HEK293 (cell line): ENCODE measurements at regions not wholly inside any gene's neighbourhood (a gene's known extent, or its start where the extent isn't known, plus 50 kb on each side); places are given as distances from the start of the nearest gene placed in this dataset.
A peak's percentile ranks its signal among the peaks of the same experiment; 100 is the strongest.

Experiments
- CTCF ChIA-PET: fragments of 350-600 bp; formaldehyde crosslinking; extraction: SDS; loops from one replicate; lab custom pipeline; 2021; ENCODE audit warnings: antibody characterized with exemption; lab: Yijun Ruan, JAX
- POLR2A ChIA-PET: fragments of 300-600 bp; formaldehyde crosslinking; extraction: SDS; loops from one replicate; lab custom pipeline; 2020; ENCODE audit warnings: antibody characterized with exemption, inconsistent platforms; lab: Yijun Ruan, JAX
- H3K27ac ChIP-seq: fragments of 200-500 bp; sonication (Bioruptor generic); 2 replicates; pipeline ENCODE4 v1.5.1; 2014; ENCODE audit warnings: low read depth, low read length, control low read depth, inconsistent platforms; ENCODE audit errors: extremely low read depth
- H3K36me3 ChIP-seq, 2 experiments: fragments of 200-500 bp in 1 of 2; sonication (Bioruptor generic) in 1 of 2; 1 replicate in 1 of 2; 2 replicates in 1 of 2; pipeline ENCODE4 v1.5.1; 2014 to 2017; ENCODE audit warnings: inconsistent platforms in 2 of 2, low read length in 2 of 2; ENCODE audit not compliant: control insufficient read depth in 2 of 2, insufficient read depth in 1 of 2
- H3K4me1 ChIP-seq: fragments of 200-500 bp; sonication (Bioruptor generic); 2 replicates; pipeline ENCODE4 v1.5.1; 2014; ENCODE audit warnings: mild to moderate bottlenecking, low read length, inconsistent platforms; ENCODE audit not compliant: control insufficient read depth, insufficient read depth
- H3K4me3 ChIP-seq: 2 replicates; pipeline ENCODE4 v1.5.1; 2011; ENCODE audit warnings: low read depth, mild to moderate bottlenecking, control low read depth, low read length, moderate library complexity
- H3K9me3 ChIP-seq: fragments of 200-500 bp; sonication (Bioruptor generic); 2 replicates; pipeline ENCODE4 v1.5.1; 2014; ENCODE audit warnings: low read depth, low read length, inconsistent platforms; ENCODE audit not compliant: control insufficient read depth, insufficient read depth
- GLI2 ChIP-seq: fragments of 450-650 bp; formaldehyde crosslinking; IDR thresholded peaks from 2 replicates; pipeline ENCODE4; 2017; ENCODE audit warnings: missing biosample characterization, missing genetic modification characterization, low read depth, borderline replicate concordance
- PRDM6 ChIP-seq: fragments of 450-650 bp; formaldehyde crosslinking; IDR thresholded peaks from 2 replicates; pipeline ENCODE4 v1.5.1; 2017; ENCODE audit warnings: missing biosample characterization, missing genetic modification characterization
- SETDB1 ChIP-seq: IDR thresholded peaks from one replicate; pipeline ENCODE4 v1.6.1; 2017; ENCODE audit warnings: mild to moderate bottlenecking, low read length, moderate library complexity, mixed read lengths; ENCODE audit not compliant: insufficient read length
- SP7 ChIP-seq: fragments of 450-650 bp; formaldehyde crosslinking; IDR thresholded peaks from 2 replicates; pipeline ENCODE4 v1.5.1; 2016; ENCODE audit warnings: missing biosample characterization, missing genetic modification characterization
- ZBTB11 ChIP-seq: fragments of 450-650 bp; formaldehyde crosslinking; conservative IDR thresholded peaks from 2 replicates; pipeline ENCODE4 v1.5.1; 2016; ENCODE audit warnings: low read depth, missing biosample characterization, missing genetic modification characterization
- ZBTB48 ChIP-seq: fragments of 450-650 bp; formaldehyde crosslinking; IDR thresholded peaks from 2 replicates; pipeline ENCODE4 v1.5.1; 2016; ENCODE audit warnings: missing biosample characterization, missing genetic modification characterization
- ZIC2 ChIP-seq: fragments of 450-650 bp; formaldehyde crosslinking; IDR thresholded peaks from 2 replicates; pipeline ENCODE4 v1.5.1; 2016; ENCODE audit warnings: missing biosample characterization, missing genetic modification characterization
- ZNF121 ChIP-seq: fragments of 450-650 bp; formaldehyde crosslinking; IDR thresholded peaks from 2 replicates; pipeline ENCODE4 v1.5.1; 2016; ENCODE audit warnings: missing biosample characterization, missing genetic modification characterization
- ZNF214 ChIP-seq: fragments of 450-650 bp; formaldehyde crosslinking; IDR thresholded peaks from 2 replicates; pipeline ENCODE4 v1.5.1; 2017; ENCODE audit warnings: missing biosample characterization, mild to moderate bottlenecking, missing genetic modification characterization, borderline replicate concordance
- ZNF23 ChIP-seq: fragments of 450-650 bp; formaldehyde crosslinking; IDR thresholded peaks from 2 replicates; pipeline ENCODE4 v1.5.1; 2016; ENCODE audit warnings: missing biosample characterization, missing genetic modification characterization, borderline replicate concordance
- ZNF24 ChIP-seq: fragments of 450-650 bp; formaldehyde crosslinking; IDR thresholded peaks from 2 replicates; pipeline ENCODE4 v1.5.1; 2016; ENCODE audit warnings: missing biosample characterization, missing genetic modification characterization
- ZNF266 ChIP-seq: fragments of 450-650 bp; formaldehyde crosslinking; IDR thresholded peaks from 2 replicates; pipeline ENCODE4 v1.5.1; 2016; ENCODE audit warnings: missing biosample characterization, missing genetic modification characterization, low read depth
- ZNF292 ChIP-seq: fragments of 450-650 bp; formaldehyde crosslinking; IDR thresholded peaks from 2 replicates; pipeline ENCODE4 v1.5.1; 2016; ENCODE audit warnings: low read depth, missing biosample characterization, missing genetic modification characterization, borderline replicate concordance
- ZNF366 ChIP-seq: fragments of 450-650 bp; formaldehyde crosslinking; conservative IDR thresholded peaks from 2 replicates; pipeline ENCODE4 v1.5.1; 2016; ENCODE audit warnings: missing biosample characterization, missing genetic modification characterization
- ZNF416 ChIP-seq: fragments of 450-650 bp; formaldehyde crosslinking; IDR thresholded peaks from 2 replicates; pipeline ENCODE4 v1.5.1; 2016; ENCODE audit warnings: missing biosample characterization, missing genetic modification characterization
- ZNF514 ChIP-seq: fragments of 450-650 bp; formaldehyde crosslinking; IDR thresholded peaks from 2 replicates; pipeline ENCODE4 v1.5.1; 2016; ENCODE audit warnings: missing biosample characterization, missing genetic modification characterization
- ZNF521 ChIP-seq: fragments of 450-650 bp; formaldehyde crosslinking; IDR thresholded peaks from 2 replicates; pipeline ENCODE4 v1.5.1; 2017; ENCODE audit warnings: missing biosample characterization, mild to moderate bottlenecking, missing genetic modification characterization
- ZNF560 ChIP-seq: fragments of 450-650 bp; formaldehyde crosslinking; IDR thresholded peaks from 2 replicates; pipeline ENCODE4 v1.5.1; 2017; ENCODE audit warnings: missing biosample characterization, missing genetic modification characterization, borderline replicate concordance
- ZNF580 ChIP-seq: fragments of 450-650 bp; formaldehyde crosslinking; IDR thresholded peaks from 2 replicates; pipeline ENCODE4 v1.5.1; 2016; ENCODE audit warnings: missing biosample characterization, missing genetic modification characterization
- ZNF621 ChIP-seq: fragments of 450-650 bp; formaldehyde crosslinking; IDR thresholded peaks from 2 replicates; pipeline ENCODE4 v1.5.1; 2017; ENCODE audit warnings: missing biosample characterization, missing genetic modification characterization

- no peak for TF ChIP-seq ZNF121
- TF ChIP-seq ZNF266 (tag by site-specific recombination): no peak
Measured at GRCh38 chr15:66927201-66928077, 138.0 kb upstream of the SMAD3 start (continued).

GRCh38 chr15:66928101-66928500 lies 137.3 kb upstream of the SMAD3 start:
- CTCF ChIA-PET: interaction anchor here (0.6 to 1.3 kb wide), 8 partner anchors 9 to 77 kb away, joined by 4 to 13 read pairs (median 4); no protein-coding TSS in a partner anchor
- H3K36me3 ChIP-seq: no peaks in the 10 kb centered on the region
- no peak for TF ChIP-seq SETDB1
- no peak for TF ChIP-seq ZBTB11 (tag by site-specific recombination)
- TF ChIP-seq ZNF621 (tag by site-specific recombination): no peak
- no peak for TF ChIP-seq ZNF366 (tag by site-specific recombination)
- TF ChIP-seq ZNF560: no peak
- TF ChIP-seq ZNF416 (tag by site-specific recombination): no peak
- no peak for TF ChIP-seq ZNF23 (tag by site-specific recombination)
- TF ChIP-seq ZNF580 (tag by site-specific recombination): no peak
- H3K4me3 ChIP-seq: no peak overlapping the region
- POLR2A ChIA-PET: no interaction called here
- H3K4me1 ChIP-seq: peaks cover 15% of the 10 kb centered on the region
- no peaks in the 10 kb centered on the region for H3K9me3 ChIP-seq
- no peak overlapping the region for H3K27ac ChIP-seq

GRCh38 chr15:66928784-66929183 lies 136.6 kb upstream of the SMAD3 start:
- TF ChIP-seq ZNF366 (tag by site-specific recombination) (peak; percentile 78), PRDM6 (tag by site-specific recombination) (no peak)
- TF ChIP-seq, all 188 proteins: peak for 1
- H3K4me1 ChIP-seq: peaks cover 15% of the 10 kb centered on the region
- ChIA-PET POLR2A (no interaction called here), CTCF (interaction anchor here (0.8 kb wide), 1 partner anchor 71 kb away, joined by 4 read pairs; no protein-coding TSS in a partner anchor)
- H3K4me3 ChIP-seq: no peak overlapping the region
- H3K36me3 ChIP-seq: no peaks in the 10 kb centered on the region
- no peaks in the 10 kb centered on the region; the same call in 1 of the 2 replicates for H3K9me3 ChIP-seq
- H3K27ac ChIP-seq: no peak overlapping the region

GRCh38 chr15:66929843-66930402 lies 135.5 kb upstream of the SMAD3 start:
- Histone ChIP-seq H3K36me3 (no peaks in the 10 kb centered on the region), H3K4me1 (peaks cover 15% of the 10 kb centered on the region), H3K27ac (no peak overlapping the region), H3K9me3 (no peaks in the 10 kb centered on the region; the same call in 1 of the 2 replicates), H3K4me3 (no peak overlapping the region)
- ChIA-PET POLR2A (no interaction called here), CTCF (interaction anchor here (0.6 to 1.2 kb wide), 6 partner anchors 9 to 870 kb away, joined by 3 to 6 read pairs (median 4); no protein-coding TSS in a partner anchor)
- no peak for TF ChIP-seq ZNF214 (tag by site-specific recombination)
- TF ChIP-seq ZNF521 (tag by site-specific recombination): no peak
- TF ChIP-seq ZNF416 (tag by site-specific recombination): no peak
- no peak for TF ChIP-seq ZNF514 (tag by site-specific recombination)
- TF ChIP-seq SP7: no peak
- no peak for TF ChIP-seq ZNF24 (tag by site-specific recombination)
- no peak for TF ChIP-seq ZBTB48
- TF ChIP-seq GLI2 (tag by site-specific recombination): no peak
- no peak for TF ChIP-seq ZNF292 (tag by site-specific recombination)
- no peak for TF ChIP-seq ZIC2 (tag by site-specific recombination)
